PC-3 (cell line): ENCODE measurements at regions not wholly inside any gene's neighbourhood (a gene's known extent, or its start where the extent isn't known, plus 50 kb on each side); places are given as distances from the start of the nearest gene placed in this dataset.

Experiments
- CTCF ChIP-seq: fragments of 300-600 bp; sonication (generic); conservative IDR thresholded peaks from 2 replicates; pipeline ENCODE4 v1.5.1; 2017; ENCODE audit warnings: antibody characterized with exemption, low read depth, mild to moderate bottlenecking, low read length
- EZH2 ChIP-seq: fragments of 300-600 bp; sonication (generic); IDR thresholded peaks from one replicate; pipeline ENCODE4 v1.6.1; 2017; ENCODE audit warnings: antibody characterized with exemption, mild to moderate bottlenecking, low read length; ENCODE audit not compliant: unreplicated experiment

- TF ChIP-seq CTCF (no peak), EZH2 (no peak)
Observed at GRCh38 chr5:6806668-6807067, 93.4 kb downstream of the TENT4A start.
